Germinal center (tissue), 1 donor: ENCODE measurements at regions not wholly inside any gene's neighbourhood (a gene's known extent, or its start where the extent isn't known, plus 50 kb on each side); places are given as distances from the start of the nearest gene placed in this dataset.

Experiments
- DNase-seq: peaks from one replicate; pipeline ENCODE4 v3.0.0; 2012; ENCODE audit warnings: mixed read lengths, low spot score

GRCh38 chr10:10902951-10903350 is 114.7 kb upstream of the CELF2 start:
- DNase-seq = no peak

GRCh38 chr10:10903620-10904019 is 114.1 kb upstream of the CELF2 start:
- no peak for DNase-seq

- no peak for DNase-seq
These were observed 107.0 kb upstream of the CELF2 start for GRCh38 chr10:10910634-10911033.

GRCh38 chr10:10911035-10911434 is 106.6 kb upstream of the CELF2 start:
- DNase-seq = no peak

- no peak for DNase-seq
These were observed 106.2 kb upstream of the CELF2 start for GRCh38 chr10:10911471-10911921.

- DNase-seq = no peak
These were observed 103.5 kb upstream of the CELF2 start for GRCh38 chr10:10914144-10914543.

GRCh38 chr10:10915215-10915614 is 102.5 kb upstream of the CELF2 start:
- DNase-seq = no peak

GRCh38 chr10:10917031-10917430 is 100.6 kb upstream of the CELF2 start:
- no peak for DNase-seq

GRCh38 chr10:10919976-10920375 is 97.7 kb upstream of the CELF2 start:
- DNase-seq = no peak

GRCh38 chr10:10921826-10922461 is 95.7 kb upstream of the CELF2 start:
- no peak for DNase-seq

GRCh38 chr10:10923029-10923651 is 94.5 kb upstream of the CELF2 start:
- DNase-seq = no peak

GRCh38 chr10:10925667-10926066 is 92.0 kb upstream of the CELF2 start:
- no peak for DNase-seq

GRCh38 chr10:10927608-10928007 is 90.1 kb upstream of the CELF2 start:
- DNase-seq = no peak

- no peak for DNase-seq
These were observed 86.5 kb upstream of the CELF2 start for GRCh38 chr10:10930979-10931743.

GRCh38 chr10:10935032-10935431 is 82.6 kb upstream of the CELF2 start:
- no peak for DNase-seq

- DNase-seq = no peak
These were observed 79.0 kb upstream of the CELF2 start for GRCh38 chr10:10938676-10939075.

- no peak for DNase-seq
These were observed 76.4 kb upstream of the CELF2 start for GRCh38 chr10:10941127-10941730.

GRCh38 chr10:10942441-10942840 is 75.2 kb upstream of the CELF2 start:
- no peak for DNase-seq

GRCh38 chr10:10946081-10946480 is 71.6 kb upstream of the CELF2 start:
- no peak for DNase-seq

GRCh38 chr10:10946801-10947200 is 70.9 kb upstream of the CELF2 start:
- DNase-seq = no peak

- DNase-seq = no peak
These were observed 66.0 kb upstream of the CELF2 start for GRCh38 chr10:10951675-10952074.

- no peak for DNase-seq
These were observed 64.9 kb upstream of the CELF2 start for GRCh38 chr10:10952800-10953199.
